ENCODE measurements at regions not wholly inside any gene's neighbourhood (a gene's known extent, or its start where the extent isn't known, plus 50 kb on each side); places are given as distances from the start of the nearest gene placed in this dataset.

GRCh38 chr7:88686468-88687229, 72.9 kb upstream of the ZNF804B start:
- TF ChIP-seq, protein P1, sequence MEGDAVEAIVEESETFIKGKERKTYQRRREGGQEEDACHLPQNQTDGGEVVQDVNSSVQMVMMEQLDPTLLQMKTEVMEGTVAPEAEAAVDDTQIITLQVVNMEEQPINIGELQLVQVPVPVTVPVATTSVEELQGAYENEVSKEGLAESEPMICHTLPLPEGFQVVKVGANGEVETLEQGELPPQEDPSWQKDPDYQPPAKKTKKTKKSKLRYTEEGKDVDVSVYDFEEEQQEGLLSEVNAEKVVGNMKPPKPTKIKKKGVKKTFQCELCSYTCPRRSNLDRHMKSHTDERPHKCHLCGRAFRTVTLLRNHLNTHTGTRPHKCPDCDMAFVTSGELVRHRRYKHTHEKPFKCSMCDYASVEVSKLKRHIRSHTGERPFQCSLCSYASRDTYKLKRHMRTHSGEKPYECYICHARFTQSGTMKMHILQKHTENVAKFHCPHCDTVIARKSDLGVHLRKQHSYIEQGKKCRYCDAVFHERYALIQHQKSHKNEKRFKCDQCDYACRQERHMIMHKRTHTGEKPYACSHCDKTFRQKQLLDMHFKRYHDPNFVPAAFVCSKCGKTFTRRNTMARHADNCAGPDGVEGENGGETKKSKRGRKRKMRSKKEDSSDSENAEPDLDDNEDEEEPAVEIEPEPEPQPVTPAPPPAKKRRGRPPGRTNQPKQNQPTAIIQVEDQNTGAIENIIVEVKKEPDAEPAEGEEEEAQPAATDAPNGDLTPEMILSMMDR (IDR thresholded peaks at IDR 0.05) = no peak
- no peaks in the 10 kb centered on the region for H3K36me3 ChIP-seq
- H3K9me3 ChIP-seq = no peaks in the 10 kb centered on the region
- H3K27ac ChIP-seq = no peak overlapping the region
- no peaks in the 10 kb centered on the region for H3K27me3 ChIP-seq (ENCODE audit: low read depth)
- intact Hi-C loops (cut with DNase I) = no loop called here
- DNase-seq (no peak), ATAC-seq (no peak)
- no peaks in the 10 kb centered on the region for H3K4me1 ChIP-seq
- no peak overlapping the region for H3K4me3 ChIP-seq

- Histone ChIP-seq H3K36me3 (no peaks in the 10 kb centered on the region), H3K9me3 (no peaks in the 10 kb centered on the region), H3K27ac (no peak overlapping the region), H3K4me1 (no peaks in the 10 kb centered on the region), H3K27me3 (ENCODE audit: low read depth) (no peaks in the 10 kb centered on the region), H3K4me3 (no peak overlapping the region)
- DNase-seq (no peak), ATAC-seq (no peak)
- TF ChIP-seq, protein P1 (IDR thresholded peaks at IDR 0.05) = no peak
- intact Hi-C loops (cut with DNase I) = no loop called here
These were observed 77.8 kb upstream of the ZNF804B start for GRCh38 chr7:88681682-88682081.

- no peak overlapping the region for H3K27ac ChIP-seq
- no peaks in the 10 kb centered on the region for H3K9me3 ChIP-seq
- TF ChIP-seq, protein P1 (IDR thresholded peaks at IDR 0.05) = no peak
- ATAC-seq = no peak
- H3K27me3 ChIP-seq (ENCODE audit: low read depth) = no peaks in the 10 kb centered on the region
- no peak for DNase-seq
- H3K36me3 ChIP-seq = no peaks in the 10 kb centered on the region
- H3K4me3 ChIP-seq = no peak overlapping the region
- intact Hi-C loops (cut with DNase I) = no loop called here
- no peaks in the 10 kb centered on the region for H3K4me1 ChIP-seq
These were observed 89.0 kb upstream of the ZNF804B start for GRCh38 chr7:88670536-88670935.

DNA sequence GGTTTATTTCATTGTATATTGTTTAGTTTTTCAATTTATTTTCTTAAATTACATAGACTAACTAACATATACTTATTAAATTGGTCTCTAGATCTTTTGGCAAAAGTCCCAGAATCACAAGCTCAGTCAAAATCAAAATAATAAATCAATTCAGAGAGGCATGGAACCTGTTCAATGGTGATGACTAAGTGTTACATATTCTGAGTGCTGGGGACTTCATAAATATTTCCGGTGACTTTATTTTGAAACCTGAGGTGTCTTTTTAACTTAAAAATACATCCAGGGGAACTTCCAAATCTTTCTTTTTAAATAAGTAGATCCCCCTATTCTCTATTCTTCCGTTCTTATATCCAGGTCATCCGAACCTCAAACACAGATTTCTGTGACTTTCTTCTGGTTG, 89.6 kb upstream of the ZNF804B start:
- ATAC-seq (no peak), DNase-seq (no peak)
- H3K9me3 ChIP-seq = no peaks in the 10 kb centered on the region
- H3K36me3 ChIP-seq = no peaks in the 10 kb centered on the region
- no peak overlapping the region for H3K27ac ChIP-seq
- H3K4me3 ChIP-seq = no peak overlapping the region
- intact Hi-C loops (cut with DNase I) = no loop called here
- H3K27me3 ChIP-seq (ENCODE audit: low read depth) = no peaks in the 10 kb centered on the region
- H3K4me1 ChIP-seq = no peaks in the 10 kb centered on the region
- TF ChIP-seq, protein P1 (IDR thresholded peaks at IDR 0.05) = no peak

DNA sequence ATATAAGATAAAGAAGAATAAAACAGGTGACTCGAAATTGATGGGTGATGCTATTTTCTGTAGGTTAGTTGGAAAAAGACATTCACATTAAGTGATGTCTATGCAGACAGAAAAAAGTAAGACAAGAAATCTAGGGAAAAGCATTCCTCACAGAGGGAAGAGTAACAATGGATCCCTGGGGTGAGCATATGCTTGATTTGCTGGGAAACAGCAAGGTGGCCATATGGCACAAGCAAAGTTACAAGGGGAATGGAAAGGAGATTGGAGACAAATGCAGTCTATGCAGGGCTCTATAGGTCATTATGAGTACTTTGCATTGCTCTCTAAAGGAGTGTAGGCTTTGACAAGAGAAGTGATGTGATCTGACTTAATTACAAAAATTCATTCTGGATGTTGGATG, 90.9 kb upstream of the ZNF804B start:
- ATAC-seq (no peak), DNase-seq (no peak)
- intact Hi-C loops (cut with DNase I) = no loop called here
- H3K27me3 ChIP-seq (ENCODE audit: low read depth) = no peaks in the 10 kb centered on the region
- TF ChIP-seq, protein P1 (IDR thresholded peaks at IDR 0.05) = no peak
- H3K36me3 ChIP-seq = no peaks in the 10 kb centered on the region
- no peaks in the 10 kb centered on the region for H3K4me1 ChIP-seq
- no peak overlapping the region for H3K27ac ChIP-seq
- H3K9me3 ChIP-seq = no peaks in the 10 kb centered on the region
- H3K4me3 ChIP-seq = no peak overlapping the region
